GM19351 (cell line): ENCODE measurements at regions not wholly inside any gene's neighbourhood (a gene's known extent, or its start where the extent isn't known, plus 50 kb on each side); places are given as distances from the start of the nearest gene placed in this dataset.

Experiments
- ATAC-seq: cut with Tn5 transposase; IDR thresholded peaks from one replicate; pipeline ENCODE4 v1.9.1; 2021; ENCODE audit warnings: mild to moderate bottlenecking, moderate library complexity; ENCODE audit not compliant: unreplicated experiment

DNA sequence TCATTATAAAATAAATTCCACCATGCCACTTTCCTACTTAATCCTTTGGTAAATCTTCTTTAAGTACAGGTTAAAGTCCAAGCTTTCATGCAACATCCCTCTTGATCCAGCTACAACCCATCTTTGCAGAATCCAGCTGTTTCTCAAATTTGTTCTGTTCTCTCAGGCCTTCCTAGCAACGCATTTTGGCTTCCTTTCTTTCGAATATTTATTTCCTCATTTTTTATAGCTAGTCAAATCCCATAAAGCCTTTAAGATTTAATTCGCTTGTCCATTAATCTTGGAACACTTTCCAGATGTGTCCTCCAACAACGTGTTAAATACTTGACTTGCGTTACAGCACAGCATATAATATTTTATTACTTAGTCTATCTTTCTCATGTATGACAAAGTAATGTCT lies 600.1 kb upstream of the CHORDC1 start:
- ATAC-seq: no peak

DNA sequence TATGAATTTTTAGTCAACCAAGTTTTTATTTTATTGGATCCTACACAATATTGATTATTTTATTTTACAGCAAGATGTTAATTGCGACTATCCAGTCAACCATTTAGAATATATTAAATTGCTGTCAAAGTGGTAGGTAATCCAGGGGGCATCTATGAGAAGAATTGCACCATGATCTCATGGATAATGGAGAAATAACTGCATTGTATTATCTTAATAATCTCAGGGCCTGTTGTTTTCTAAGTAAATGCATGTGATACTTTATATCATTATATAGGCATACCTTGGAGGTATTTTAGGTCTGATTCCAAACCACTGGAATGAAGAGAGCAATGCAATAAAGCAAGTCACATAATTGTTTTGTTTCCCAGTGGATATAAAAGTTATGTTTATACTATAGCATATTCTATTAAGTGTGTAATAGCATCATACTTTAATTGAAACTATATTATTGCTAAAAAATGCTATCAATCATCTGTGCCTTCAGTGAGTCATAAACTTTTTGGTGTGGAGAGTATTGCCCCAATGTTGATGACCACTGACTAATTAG lies 595.4 kb upstream of the CHORDC1 start:
- ATAC-seq: no peak

DNA sequence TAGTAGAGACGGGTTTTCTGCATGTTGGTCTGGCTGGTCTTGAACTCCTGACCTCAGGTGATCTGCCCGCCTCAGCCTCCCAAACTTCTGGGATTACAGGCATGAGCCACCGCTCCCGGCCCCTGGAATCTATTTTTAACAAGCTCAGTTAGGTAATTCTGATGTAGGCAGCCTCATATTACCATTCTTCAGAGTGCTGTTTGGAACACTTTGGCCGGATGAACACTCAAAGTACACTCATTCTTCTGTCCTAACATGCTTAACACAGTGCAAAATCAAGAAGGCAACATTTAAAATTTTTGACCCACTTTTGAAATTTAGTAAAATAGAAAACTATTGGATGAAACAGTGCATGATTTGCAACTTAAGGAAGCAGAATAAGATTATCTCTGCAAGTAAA lies 586.7 kb upstream of the CHORDC1 start:
- no peak for ATAC-seq

DNA sequence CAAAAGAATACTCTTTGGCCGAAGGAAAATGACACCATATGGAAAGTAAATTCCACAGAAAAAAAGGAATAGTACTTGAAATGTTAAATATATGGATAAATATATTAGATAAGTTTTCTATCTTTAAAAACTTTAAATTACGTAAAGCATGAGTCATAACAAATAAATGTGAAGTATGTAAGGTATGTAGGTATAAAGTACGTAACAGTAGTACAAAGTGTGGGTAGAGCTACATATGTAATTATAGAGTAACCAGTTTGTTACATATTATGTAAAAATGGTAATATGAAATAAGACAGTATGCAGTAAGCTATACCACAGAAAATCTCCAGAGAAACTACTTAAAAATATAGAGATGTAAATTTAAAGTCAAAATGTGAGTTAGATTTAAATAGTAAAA lies 582.3 kb upstream of the CHORDC1 start:
- ATAC-seq: no peak

DNA sequence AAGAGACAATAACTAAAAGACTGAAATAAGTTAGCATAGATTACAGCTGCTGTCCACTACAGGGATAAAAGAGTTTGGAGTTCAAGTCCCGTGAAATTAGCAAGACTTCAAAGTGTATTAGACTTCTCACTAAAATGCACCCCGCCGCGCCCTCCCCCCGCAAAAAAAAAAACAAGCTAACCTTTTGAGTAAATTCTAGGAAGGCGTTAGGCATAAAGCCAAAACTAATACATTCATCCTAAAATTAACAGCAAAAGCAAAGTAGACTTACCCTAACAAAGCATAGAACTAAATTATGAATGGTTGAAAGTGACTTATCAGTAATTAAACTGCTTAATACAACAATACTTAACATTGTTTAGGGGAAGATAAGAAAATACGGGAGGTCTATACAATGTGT lies 581.0 kb upstream of the CHORDC1 start:
- no peak for ATAC-seq

DNA sequence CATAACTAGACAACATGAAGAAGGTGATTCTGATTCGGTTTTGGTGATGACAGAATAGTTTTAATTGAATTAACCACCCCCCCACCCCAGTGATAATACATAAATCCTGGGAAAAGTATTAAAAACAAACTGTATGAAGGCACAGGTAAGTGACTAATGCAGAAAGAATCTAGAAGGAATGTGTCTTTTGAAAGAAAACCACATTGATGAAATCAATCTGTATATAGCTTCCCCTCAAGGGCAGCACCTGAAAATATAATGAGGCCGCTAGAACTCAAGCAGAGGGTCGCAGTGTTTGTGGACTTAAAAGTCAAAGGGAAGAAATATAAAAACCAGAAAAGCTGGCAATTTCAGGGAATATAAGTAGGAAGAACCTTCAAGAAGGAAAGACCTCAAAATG lies 580.5 kb upstream of the CHORDC1 start:
- ATAC-seq: no peak

DNA sequence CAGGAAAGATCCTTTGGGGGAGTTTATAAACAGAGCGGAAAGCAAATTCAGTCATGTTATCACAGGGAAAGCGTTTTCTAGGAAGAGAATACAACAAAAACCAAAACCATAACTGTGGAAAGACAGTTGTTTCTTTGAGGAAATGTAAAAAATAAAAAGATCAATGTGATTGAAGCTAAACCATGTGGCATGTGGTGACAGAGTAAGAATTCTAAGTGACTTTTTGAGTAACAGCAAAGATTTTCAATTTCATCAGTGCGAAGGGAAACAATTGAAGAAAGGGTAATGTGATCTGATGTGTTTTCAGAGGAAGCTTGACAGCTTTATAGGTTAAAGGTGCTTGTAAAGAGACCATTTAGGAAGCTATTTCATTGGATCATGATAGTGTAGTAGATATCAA lies 575.9 kb upstream of the CHORDC1 start:
- no peak for ATAC-seq

DNA sequence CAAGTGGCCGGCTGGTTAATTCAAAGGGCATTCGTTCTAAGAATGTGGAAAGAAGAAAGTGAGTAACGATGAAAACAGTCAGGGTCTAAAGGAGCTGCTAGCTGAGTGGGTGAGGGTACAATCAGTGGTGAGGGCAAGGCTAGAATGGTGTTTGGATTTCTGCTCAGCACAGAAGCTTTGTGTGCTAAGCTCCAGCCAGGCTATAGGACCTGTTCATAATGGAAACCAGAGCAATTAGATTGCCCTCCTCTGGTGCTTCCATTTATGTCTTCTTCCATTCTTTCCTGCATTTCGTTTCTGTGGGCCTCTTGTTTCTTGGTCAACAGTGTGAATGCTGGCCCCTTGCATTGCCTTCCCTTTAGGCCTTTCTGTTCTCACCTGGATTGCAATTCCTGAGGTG lies 572.9 kb upstream of the CHORDC1 start:
- ATAC-seq: no peak

DNA sequence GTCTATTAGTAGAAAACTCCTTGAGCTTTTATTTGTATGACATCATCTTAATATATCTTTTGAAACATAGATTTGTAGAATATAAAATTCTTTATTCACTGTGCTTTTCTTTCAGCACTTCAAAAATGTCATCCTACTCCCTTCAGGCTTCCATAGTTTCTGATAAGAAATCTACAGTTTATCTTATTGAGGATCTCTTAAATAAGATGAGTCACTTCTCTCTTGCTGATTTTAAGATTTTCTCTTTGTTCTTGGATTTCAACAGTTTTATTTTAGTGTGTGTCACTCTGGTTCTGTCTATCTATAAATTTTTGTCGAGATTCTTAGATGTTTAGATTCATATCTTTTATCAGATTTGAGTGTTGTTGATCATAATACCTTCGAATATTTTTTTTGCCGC lies 566.1 kb upstream of the CHORDC1 start:
- no peak for ATAC-seq

DNA sequence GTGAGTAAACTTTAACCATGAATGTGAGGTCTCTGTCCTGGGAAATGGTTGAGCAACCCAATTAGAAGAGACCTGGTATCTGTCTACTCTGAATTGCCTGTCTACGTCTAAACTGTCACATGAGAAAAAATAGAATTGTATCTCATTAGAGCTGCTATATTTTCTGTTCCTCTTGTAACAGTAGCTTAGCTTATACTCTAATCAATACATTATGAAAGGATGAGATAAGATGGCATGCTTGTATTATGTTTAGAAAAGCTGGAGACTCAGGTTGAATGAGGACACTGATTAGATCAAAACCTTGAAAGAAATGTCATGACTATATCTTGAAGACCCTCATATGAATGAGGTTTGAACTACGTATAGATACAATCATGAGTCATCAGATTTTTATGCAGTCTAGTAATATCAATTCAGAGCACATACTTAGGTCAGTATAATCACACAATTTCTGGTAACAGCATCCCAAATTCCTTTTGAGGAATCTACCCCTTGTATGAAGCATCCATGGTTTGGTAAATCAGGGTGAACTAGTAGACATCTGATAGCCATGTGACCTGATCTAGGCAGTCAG lies 561.5 kb upstream of the CHORDC1 start:
- no peak for ATAC-seq

DNA sequence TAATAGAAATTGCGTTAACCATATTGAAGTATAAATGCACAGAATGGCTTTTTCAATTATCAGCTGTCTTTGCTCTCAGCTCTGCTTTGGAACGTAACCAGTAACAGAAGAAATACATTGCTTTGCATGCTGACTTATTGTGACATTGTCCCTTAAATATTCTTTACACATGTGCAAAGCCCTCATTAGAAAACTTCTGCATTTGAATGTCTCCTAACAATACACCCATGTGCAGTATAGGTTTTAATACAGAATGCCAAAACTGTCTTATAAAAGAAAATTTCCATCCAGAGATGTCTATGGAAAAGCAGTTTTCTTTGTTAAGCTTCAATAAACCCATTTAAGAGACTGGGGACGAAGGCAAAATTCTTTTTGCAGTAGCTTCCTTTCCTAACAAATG lies 560.3 kb upstream of the CHORDC1 start:
- ATAC-seq: no peak

DNA sequence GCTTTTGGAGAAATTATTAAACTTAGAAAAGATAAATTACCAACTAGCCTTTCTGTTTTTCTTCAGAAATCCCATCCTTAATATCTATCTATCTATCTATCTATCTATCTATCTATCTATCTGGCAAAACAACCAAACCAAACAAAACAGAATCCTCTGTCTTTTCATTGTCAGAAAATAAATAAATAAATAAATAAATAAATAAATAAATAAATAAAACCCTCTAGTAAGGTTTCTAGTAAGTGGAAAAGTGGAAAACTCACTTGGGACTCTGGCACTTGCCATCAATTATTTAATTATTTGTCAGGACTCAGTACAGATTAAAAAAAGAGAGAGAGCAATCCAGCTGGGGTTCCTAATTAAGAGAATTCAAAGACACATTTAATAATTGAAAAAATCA lies 556.2 kb upstream of the CHORDC1 start:
- no peak for ATAC-seq

DNA sequence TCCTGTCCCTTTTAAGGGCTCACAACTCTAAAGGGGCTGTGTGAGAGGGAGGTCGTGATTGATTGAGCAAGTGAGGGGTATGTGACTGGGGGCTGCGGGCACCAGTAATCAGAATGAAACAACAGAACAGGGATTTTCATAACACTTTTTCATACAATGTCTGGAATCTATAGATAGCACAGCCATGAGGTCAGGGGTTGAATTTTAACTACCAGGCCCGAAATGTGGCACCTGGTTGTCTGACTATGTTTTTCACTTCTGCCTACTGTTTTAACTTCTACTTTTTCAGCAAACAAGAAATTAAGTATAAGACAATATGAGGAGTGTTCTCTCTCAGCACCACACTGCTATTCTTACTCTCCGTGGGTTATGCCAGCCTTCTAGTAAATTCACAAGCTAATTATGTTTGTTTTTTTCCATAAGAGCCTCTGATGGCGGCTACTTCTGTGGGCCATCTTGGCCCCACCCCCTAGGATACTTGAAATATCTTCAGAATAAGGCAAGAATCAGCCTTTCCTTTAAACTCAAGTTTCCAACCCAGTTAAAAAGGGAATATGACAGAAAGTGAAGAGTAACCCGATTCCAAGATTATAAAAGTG lies 552.8 kb upstream of the CHORDC1 start:
- ATAC-seq: no peak

DNA sequence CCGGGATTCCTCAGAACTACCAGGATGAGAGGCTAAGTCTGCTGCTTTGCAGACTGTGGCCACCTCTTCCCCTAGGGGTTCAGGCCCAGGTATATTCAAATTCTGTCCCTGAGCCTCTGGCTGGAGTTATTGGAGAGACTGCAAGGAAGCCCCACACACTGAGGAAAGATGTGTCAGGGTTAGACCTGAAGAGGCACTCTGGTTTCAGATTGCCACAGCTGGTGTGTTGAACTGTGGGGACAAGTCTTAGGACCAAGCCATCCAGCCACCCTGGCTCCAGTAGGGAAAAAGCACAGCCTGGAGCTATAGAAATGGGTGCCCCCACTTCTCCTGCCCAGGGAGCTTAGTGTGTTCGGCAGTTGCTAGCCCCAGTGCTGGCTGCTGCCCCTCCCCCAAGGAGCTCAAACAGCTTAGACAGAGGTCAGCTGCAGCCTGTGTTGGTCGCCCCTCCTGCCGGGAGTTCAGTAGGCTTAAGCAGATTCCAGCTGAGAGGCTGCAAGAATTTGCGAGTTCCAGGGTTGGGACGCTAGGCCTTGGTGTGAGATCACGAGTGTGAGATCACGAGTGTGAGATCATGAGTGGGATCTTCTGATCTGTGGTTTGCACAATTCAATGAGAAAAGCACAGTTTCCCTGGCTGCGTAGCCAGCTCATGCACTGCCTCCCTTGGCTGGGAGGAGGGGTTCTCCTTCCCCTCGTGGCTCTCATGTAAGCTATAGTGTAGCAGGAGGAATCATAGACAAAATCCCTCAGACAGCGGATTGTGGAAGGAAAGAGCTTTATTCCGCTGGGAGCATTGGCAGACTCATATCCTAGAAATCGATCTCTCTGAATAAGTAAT lies 552.1 kb upstream of the CHORDC1 start:
- ATAC-seq: no peak

DNA sequence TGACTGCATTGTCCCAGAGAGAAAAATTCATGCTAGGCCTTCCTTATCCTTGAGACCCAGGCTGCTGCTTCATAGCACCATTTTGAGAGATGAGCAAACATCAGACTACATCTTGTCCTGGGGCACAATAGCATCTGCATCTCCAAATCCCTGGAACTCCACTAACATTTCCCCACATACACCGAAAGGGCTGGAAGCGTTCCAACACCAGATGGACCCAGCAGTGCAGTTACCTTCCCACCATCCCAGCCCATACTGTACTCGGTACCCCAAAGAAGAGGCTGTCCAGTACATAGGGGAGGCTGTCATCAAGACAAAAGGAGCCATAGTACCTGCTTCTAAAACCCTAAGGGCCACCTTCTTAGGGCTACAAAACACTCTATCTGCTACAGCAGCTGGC lies 547.2 kb upstream of the CHORDC1 start:
- no peak for ATAC-seq

DNA sequence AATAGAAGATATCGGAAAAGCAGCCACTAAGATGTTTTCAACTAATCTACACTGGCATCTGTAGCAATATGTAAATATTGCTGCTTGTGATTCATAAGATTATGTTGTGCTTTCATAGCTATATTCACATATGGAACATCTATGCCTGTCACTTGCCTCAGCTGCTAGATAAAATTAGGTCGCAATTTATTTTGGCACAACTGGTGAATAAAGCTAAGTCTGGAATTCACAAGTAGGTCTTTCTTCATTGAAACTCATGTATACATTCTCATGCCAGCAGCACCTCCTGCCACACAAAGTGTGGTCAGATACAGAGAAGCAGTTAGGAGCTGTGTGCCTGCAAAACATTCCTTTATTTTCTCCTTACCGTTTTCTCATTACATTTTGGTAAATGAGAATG lies 543.3 kb upstream of the CHORDC1 start:
- ATAC-seq: no peak

DNA sequence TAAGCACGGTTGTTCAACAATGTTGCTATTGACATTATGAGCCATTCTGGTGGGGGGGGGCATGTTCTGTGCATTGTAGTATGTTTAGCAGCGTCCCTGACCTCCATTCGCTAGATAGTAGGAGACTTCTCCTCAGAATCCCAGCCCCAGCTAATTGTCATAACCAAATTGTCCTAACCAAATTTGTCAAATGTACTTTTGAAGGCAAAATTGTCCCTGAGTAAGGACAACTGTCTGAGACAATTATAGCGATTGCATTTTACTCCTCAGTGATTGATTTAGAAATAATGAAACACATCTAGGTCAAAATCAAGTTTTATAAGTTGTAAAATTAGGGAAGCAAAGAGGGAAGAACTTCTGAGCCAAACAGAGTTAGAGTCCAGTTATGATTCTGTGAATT lies 541.8 kb upstream of the CHORDC1 start:
- no peak for ATAC-seq

DNA sequence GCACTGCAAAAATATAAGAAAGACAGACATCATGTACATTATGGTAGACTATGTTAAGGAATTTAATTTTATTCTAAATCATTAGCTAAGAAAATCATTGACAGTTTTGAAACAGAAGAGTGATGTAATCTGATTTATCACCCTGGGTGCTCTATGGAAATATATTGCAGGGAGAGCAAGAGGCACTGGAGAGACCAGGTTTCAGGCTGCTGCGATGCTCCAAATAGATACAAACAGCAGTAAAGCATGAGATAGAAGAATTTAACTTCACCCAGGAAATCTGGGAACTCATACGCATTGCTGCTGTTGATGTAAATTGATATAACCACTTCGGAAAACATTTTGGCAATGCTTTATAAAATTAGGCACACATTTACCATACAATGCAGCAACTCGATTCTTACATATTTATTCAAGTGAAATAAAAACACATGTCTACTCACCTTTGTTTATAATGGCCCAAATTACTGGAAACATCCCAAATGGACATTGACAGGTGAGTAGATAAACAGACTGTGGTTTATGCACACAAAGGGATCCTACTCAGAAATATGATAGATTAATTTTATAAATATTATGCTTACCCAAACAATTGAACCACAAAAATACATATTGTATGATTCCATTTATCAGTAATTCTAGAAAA lies 535.1 kb upstream of the CHORDC1 start:
- no peak for ATAC-seq

DNA sequence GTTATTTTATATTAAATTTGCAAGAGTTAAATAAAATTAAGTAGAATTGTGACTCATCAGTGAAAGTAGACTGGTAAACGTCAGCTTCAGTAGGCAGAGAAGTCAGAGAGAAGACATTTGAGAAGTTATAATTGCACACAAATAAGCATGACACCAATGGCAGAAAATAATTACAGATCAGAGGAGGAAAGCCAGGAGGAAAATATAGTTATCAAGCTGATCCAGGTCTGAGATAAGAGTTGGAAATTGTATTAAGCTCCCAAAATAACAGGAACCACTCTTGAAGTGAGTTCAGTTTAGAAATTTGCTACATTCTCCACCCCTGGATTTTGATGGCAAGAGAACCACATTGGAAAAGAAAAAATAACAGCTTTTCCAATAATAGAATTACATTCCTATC lies 533.8 kb upstream of the CHORDC1 start:
- no peak for ATAC-seq

DNA sequence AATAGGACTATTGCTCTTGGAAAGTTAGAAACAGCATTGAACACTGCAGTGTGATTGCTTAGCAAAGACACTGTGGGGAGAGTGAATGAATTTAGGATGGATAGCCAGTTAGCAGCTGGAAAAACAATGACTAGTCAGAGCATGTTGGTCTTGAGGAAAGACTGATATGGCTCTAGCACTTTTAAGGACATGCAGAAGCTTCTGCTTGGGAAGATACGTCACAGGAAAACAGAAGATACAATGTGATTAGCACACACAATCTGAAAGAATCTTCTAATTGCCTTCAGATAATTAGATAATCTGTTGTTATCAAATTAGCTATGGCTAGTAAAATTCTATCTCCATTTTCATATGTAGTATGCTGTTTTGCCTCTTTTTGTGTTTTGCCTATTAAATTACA lies 530.7 kb upstream of the CHORDC1 start:
- no peak for ATAC-seq

DNA sequence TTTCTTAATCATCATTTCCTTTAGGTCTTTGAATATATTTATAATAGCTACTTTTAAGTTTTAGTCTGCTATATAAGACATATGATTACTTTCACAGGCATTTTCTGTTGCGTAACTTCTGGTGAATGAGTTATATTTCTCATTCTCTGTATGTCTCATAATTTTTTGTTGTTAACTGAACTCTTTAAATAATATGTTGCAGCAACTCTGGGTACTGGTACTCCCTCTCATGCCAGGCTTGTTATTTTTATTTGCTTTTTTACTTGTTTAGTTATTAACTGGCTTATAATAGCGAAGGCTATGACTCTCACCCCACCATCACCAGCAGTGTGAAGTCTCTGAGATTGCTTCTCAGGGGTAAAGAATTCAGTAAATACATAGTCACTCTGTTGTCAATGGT lies 524.2 kb upstream of the CHORDC1 start:
- ATAC-seq: no peak

DNA sequence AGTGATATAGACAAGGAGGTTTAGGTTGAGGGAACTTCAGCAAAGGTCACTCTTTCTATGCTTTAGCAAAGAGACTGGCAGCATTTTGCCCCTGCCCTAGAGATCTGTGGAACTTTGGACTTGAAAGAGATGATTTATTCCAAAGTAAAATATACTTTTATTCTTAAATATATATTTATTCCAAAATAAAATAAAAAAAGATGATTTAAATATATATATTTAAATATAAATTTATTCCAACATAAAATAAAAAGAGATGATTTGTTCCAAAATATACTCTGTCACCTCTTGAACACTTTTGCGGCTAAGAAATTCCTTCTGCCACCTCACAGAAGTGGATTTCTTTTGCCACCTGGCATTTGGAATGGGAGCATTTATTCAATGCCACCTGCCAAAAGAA lies 521.3 kb upstream of the CHORDC1 start:
- ATAC-seq: no peak
